ENCODE measurements at regions not wholly inside any gene's neighbourhood (a gene's known extent, or its start where the extent isn't known, plus 50 kb on each side); places are given as distances from the start of the nearest gene placed in this dataset.

DNA sequence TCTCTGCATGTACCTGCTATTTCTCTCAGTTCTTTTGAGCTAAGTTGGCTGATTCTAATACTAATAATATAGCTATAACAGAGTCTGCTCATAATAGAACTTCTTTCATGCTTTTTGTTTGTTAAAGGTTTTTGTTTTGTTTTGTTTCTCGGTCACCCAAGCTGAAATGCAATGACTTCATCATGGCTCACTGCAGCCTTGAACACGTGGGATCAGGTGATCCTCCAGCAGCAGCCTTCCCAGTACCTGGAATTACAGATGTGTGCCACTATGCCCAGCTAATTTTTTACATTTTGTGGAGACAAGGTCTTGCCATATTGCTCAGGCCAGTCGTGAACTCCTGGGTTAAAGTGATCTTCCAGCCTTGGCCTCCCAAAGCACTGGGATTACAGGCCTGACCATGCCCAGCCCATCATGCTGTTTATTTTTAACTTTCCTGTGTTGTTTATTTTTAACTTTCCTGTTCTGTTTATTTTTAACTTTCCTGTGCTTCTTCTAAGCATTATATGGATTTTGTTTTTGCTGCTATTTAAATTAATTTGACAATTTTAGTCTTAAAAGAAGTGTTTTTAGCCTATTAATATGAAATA, 763.8 kb upstream of the CDH7 start:
- TF ChIP-seq, protein P1, sequence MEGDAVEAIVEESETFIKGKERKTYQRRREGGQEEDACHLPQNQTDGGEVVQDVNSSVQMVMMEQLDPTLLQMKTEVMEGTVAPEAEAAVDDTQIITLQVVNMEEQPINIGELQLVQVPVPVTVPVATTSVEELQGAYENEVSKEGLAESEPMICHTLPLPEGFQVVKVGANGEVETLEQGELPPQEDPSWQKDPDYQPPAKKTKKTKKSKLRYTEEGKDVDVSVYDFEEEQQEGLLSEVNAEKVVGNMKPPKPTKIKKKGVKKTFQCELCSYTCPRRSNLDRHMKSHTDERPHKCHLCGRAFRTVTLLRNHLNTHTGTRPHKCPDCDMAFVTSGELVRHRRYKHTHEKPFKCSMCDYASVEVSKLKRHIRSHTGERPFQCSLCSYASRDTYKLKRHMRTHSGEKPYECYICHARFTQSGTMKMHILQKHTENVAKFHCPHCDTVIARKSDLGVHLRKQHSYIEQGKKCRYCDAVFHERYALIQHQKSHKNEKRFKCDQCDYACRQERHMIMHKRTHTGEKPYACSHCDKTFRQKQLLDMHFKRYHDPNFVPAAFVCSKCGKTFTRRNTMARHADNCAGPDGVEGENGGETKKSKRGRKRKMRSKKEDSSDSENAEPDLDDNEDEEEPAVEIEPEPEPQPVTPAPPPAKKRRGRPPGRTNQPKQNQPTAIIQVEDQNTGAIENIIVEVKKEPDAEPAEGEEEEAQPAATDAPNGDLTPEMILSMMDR (conservative IDR thresholded peaks at IDR 0.05) = no peak
- TF ChIP-seq EZH2 (IDR thresholded peaks at IDR 0.05; ENCODE audit: low read depth) = no peak

Measured in PC-9 (cell line).